ENCODE measurements at regions not wholly inside any gene's neighbourhood (a gene's known extent, or its start where the extent isn't known, plus 50 kb on each side); places are given as distances from the start of the nearest gene placed in this dataset.

DNA sequence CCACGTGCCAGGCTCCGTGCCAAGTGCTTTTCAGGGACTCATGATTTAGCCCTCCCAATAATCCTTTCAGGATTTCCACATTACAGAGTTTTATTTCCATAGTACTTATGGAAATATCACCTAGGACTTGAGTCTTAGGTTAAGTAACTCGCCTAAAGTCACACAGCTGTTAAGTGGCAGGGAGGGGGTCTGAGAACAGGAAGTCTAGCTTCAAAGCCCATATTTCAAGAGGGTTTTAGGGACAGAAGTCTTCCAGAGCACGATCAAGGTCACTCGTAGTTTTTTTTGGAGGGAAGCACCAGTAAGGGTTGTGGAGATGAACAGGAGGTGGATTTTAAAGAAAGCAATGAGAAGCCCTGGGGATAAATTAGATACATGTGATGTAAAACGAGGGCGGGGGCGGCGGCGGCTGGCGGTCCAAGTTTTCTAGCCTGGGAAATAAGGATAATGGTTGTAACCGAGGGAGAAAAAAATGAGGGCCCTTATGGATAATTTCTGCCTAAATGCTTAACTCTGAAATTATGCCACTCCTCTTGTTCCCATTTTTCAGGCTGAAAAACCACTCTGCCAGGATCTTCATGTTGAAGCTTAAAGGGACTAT lies 192.6 kb upstream of the FOXN3 start:
- intact Hi-C loops (cut with DNase I), result loop anchor here in 4 of 10 donors (5.0 to 10.0 kb wide), 5 partner anchors 45 to 425 kb away; partner anchors contain the start of gene FOXN3 (in 3 of the 4)
- H3K27ac ChIP-seq, result peak overlapping the region in 2 of 10 donors; percentile 5 to 24

GRCh38 chr14:89607453-89607852 lies 190.4 kb upstream of the FOXN3 start:
- DNase-seq (no peak), ATAC-seq (peak in 3 of 8 donors; percentile 27 to 53 (median 51))
- H3K4me3 ChIP-seq, result no peak overlapping the region
- no peaks in the 10 kb centered on the region for H3K27me3 ChIP-seq
- H3K27ac ChIP-seq, result peak overlapping the region in 1 of 10 donors; percentile 6
- TF ChIP-seq, protein P1, sequence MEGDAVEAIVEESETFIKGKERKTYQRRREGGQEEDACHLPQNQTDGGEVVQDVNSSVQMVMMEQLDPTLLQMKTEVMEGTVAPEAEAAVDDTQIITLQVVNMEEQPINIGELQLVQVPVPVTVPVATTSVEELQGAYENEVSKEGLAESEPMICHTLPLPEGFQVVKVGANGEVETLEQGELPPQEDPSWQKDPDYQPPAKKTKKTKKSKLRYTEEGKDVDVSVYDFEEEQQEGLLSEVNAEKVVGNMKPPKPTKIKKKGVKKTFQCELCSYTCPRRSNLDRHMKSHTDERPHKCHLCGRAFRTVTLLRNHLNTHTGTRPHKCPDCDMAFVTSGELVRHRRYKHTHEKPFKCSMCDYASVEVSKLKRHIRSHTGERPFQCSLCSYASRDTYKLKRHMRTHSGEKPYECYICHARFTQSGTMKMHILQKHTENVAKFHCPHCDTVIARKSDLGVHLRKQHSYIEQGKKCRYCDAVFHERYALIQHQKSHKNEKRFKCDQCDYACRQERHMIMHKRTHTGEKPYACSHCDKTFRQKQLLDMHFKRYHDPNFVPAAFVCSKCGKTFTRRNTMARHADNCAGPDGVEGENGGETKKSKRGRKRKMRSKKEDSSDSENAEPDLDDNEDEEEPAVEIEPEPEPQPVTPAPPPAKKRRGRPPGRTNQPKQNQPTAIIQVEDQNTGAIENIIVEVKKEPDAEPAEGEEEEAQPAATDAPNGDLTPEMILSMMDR (IDR thresholded peaks at IDR 0.05), result no peak
- intact Hi-C loops (cut with DNase I), result loop anchor here in 1 of 10 donors (10.0 kb wide), 1 partner anchor 53 kb away; no protein-coding TSS in a partner anchor
- H3K4me1 ChIP-seq, result peaks cover 0 to 51% (median 13%) of the 10 kb centered on the region in 9 donors
- 80 to 82% methylated on average over 6 of the region's 6 CpGs for WGBS, 2 donors
- H3K36me3 ChIP-seq, result no peaks in the 10 kb centered on the region
- H3K9me3 ChIP-seq, result peaks cover 0 to 17% (median 0%) of the 10 kb centered on the region in 11 donors

More for the DNA sequence above, 192.6 kb upstream of the FOXN3 start:
- TF ChIP-seq, protein P1 (IDR thresholded peaks at IDR 0.05), result no peak
- no peaks in the 10 kb centered on the region for H3K36me3 ChIP-seq
- WGBS, 2 donors, result 68% methylated on average over 12 of the region's 12 CpGs
- no peaks in the 10 kb centered on the region for H3K27me3 ChIP-seq
- peaks cover 2 to 45% (median 13%) of the 10 kb centered on the region in 9 donors for H3K4me1 ChIP-seq
- H3K9me3 ChIP-seq, result peaks cover 0 to 15% (median 0%) of the 10 kb centered on the region in 11 donors
- ATAC-seq (peak in 4 of 8 donors; percentile 23 to 31 (median 28)), DNase-seq (peak in 1 of 2 donors; percentile 23)
- no peak overlapping the region for H3K4me3 ChIP-seq

- intact Hi-C loops (cut with DNase I), result loop anchor here in 1 of 10 donors (10.0 kb wide), 1 partner anchor 49 kb away; no protein-coding TSS in a partner anchor
Observed at GRCh38 chr14:89603938-89604480, 187.0 kb upstream of the FOXN3 start.

More at GRCh38 chr14:89603938-89604480, 187.0 kb upstream of the FOXN3 start:
- peaks cover 0 to 29% (median 6%) of the 10 kb centered on the region in 11 donors for H3K9me3 ChIP-seq
- no peaks in the 10 kb centered on the region for H3K36me3 ChIP-seq
- TF ChIP-seq, protein P1 (IDR thresholded peaks at IDR 0.05), result no peak
- DNase-seq (peak in 1 of 2 donors; percentile 34), ATAC-seq (peak in 1 of 8 donors; percentile 41)
- H3K27me3 ChIP-seq, result no peaks in the 10 kb centered on the region
- 53 to 57% methylated on average over 10 of the region's 10 CpGs for WGBS, 2 donors
- peak overlapping the region in 6 of 10 donors; percentile 5 to 67 (median 50) for H3K27ac ChIP-seq
- H3K4me1 ChIP-seq, result peaks cover 0 to 67% (median 33%) of the 10 kb centered on the region in 9 donors
- no peak overlapping the region for H3K4me3 ChIP-seq
